PC-9 (cell line): ENCODE measurements at regions not wholly inside any gene's neighbourhood (a gene's known extent, or its start where the extent isn't known, plus 50 kb on each side); places are given as distances from the start of the nearest gene placed in this dataset.

ENCODE experiments used
- BruUV-seq: library from RNA; stranded (reverse); fragments of 400-500 nt; replicated peaks from 2 replicates; lab custom pipeline; 2021; lab: Mats Ljungman, UMichigan
- CTCF ChIA-PET: fragments of 300-600 bp; sonication (Branson Sonifier 250); formaldehyde crosslinking; loops from one replicate; lab custom pipeline; 2022; ENCODE audit warnings: antibody characterized with exemption; lab: Charles Lee
- POLR2A ChIA-PET: fragments of 300-600 bp; sonication (Branson Sonifier 250); formaldehyde crosslinking; loops from one replicate; lab custom pipeline; 2022; ENCODE audit warnings: antibody characterized with exemption; ENCODE audit not compliant: unreplicated experiment; lab: Charles Lee
- DNase-seq, 2 experiments: peaks; one replicate each; pipeline versions ENCODE4 v3.0.0 to v3.0.0-alpha.2; 2015 to 2022; ENCODE audit warnings: mixed read lengths in 1 of 2
- H2AFZ ChIP-seq: fragments of 200-600 bp; sonication (generic); 2 replicates; pipeline ENCODE4 v1.8.1; 2017; ENCODE audit warnings: antibody characterized with exemption
- H3F3A ChIP-seq: fragments of 200-600 bp; sonication (generic); 2 replicates; pipeline ENCODE4 v1.8.1; 2017; ENCODE audit warnings: antibody characterized with exemption, mild to moderate bottlenecking, low read depth; ENCODE audit not compliant: insufficient read depth
- H3K27ac ChIP-seq: fragments of 200-600 bp; sonication (generic); 2 replicates; pipeline ENCODE4 v1.6.1; 2016; ENCODE audit warnings: mixed run types
- H3K27me3 ChIP-seq: fragments of 200-600 bp; sonication (generic); 2 replicates; pipeline ENCODE4 v1.6.1; 2016; ENCODE audit warnings: low read depth, mixed run types; ENCODE audit not compliant: insufficient read depth
- H3K36me3 ChIP-seq: fragments of 200-600 bp; sonication (generic); 2 replicates; pipeline ENCODE4 v1.6.1; 2016; ENCODE audit warnings: low read depth, mixed run types
- H3K4me1 ChIP-seq: fragments of 200-600 bp; sonication (generic); replicated peaks from 2 replicates; pipeline ENCODE4 v1.6.1; 2016; ENCODE audit warnings: mixed run types; ENCODE audit not compliant: insufficient read depth
- H3K4me2 ChIP-seq: fragments of 200-600 bp; sonication (generic); 2 replicates; pipeline ENCODE4 v1.6.1; 2017; ENCODE audit warnings: mixed run types
- H3K4me3 ChIP-seq: fragments of 200-600 bp; sonication (generic); 2 replicates; pipeline ENCODE4 v1.6.1; 2016; ENCODE audit warnings: mixed run types
- H3K79me2 ChIP-seq: fragments of 200-600 bp; sonication (generic); 2 replicates; pipeline ENCODE4 v1.6.1; 2017; ENCODE audit warnings: low read depth, mixed run types
- H3K9me2 ChIP-seq: fragments of 200-600 bp; sonication (generic); 2 replicates; pipeline ENCODE4 v1.8.1; 2017; ENCODE audit warnings: mild to moderate bottlenecking; ENCODE audit not compliant: insufficient read depth
- H3K9me3 ChIP-seq: fragments of 200-600 bp; sonication (generic); 2 replicates; pipeline ENCODE4 v1.8.1; 2016; ENCODE audit warnings: low read depth; ENCODE audit not compliant: insufficient read depth
- H4K20me1 ChIP-seq: fragments of 200-600 bp; sonication (generic); 2 replicates; pipeline ENCODE4 v1.8.1; 2017; ENCODE audit not compliant: insufficient read depth
- CTCF ChIP-seq: fragments of 200-600 bp; sonication (generic); conservative IDR thresholded peaks from 2 replicates; pipeline ENCODE4 v1.6.1; 2017; ENCODE audit warnings: mixed run types, antibody characterized with exemption, mild to moderate bottlenecking, moderate library complexity
- EZH2 ChIP-seq: fragments of 200-600 bp; sonication (generic); IDR thresholded peaks from 2 replicates; pipeline ENCODE4 v1.8.0; 2017; ENCODE audit warnings: antibody characterized with exemption, low read depth
- intact Hi-C: fragments of 100-400 bp; cut with micrococcal nuclease; formaldehyde crosslinking; loops from one replicate; pipeline ENCODE4 v1.10.0; 2022; ENCODE audit not compliant: unreplicated experiment

- no peaks in the 10 kb centered on the region for H3K79me2 ChIP-seq
- H3K4me1 ChIP-seq: no peaks in the 10 kb centered on the region
- TF ChIP-seq CTCF (no peak), EZH2 (no peak)
- POLR2A ChIA-PET: no interaction called here
- H3F3A ChIP-seq: no peaks in the 10 kb centered on the region
- H3K27me3 ChIP-seq: no peaks in the 10 kb centered on the region
- no peaks in the 10 kb centered on the region for H3K9me2 ChIP-seq
- DNase-seq: no peak
- H3K4me3 ChIP-seq: no peak overlapping the region
- H2AFZ ChIP-seq: no peak overlapping the region
- no peaks in the 10 kb centered on the region for H4K20me1 ChIP-seq
- intact Hi-C loops: no loop called here
- H3K27ac ChIP-seq: no peak overlapping the region
- no peak overlapping the region for H3K4me2 ChIP-seq
- BruUV-seq: no TSS peak
- CTCF ChIA-PET: no interaction called here
- H3K36me3 ChIP-seq: no peaks in the 10 kb centered on the region
- H3K9me3 ChIP-seq: no peaks in the 10 kb centered on the region
These were observed 2613.9 kb upstream of the PCDH20 start for GRCh38 chr13:64029343-64030093.

DNA sequence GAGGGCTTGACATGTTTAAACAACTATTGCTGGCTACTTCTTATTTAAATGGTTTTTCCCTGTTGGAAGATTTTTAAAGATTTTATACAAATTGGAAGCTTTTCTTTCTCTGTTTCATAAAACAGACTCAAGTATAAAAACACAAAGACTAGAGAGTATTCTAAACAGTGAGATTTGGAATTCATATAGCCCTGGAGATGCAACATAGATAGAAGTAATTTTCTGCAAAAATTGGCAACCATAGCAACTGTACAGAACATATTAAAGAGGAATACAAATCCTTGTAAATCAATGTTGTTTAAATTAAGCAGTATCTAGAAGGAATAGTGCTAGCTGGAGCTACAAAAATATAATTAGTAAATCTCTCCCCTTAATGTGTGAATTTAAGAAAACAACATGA lies 2612.9 kb upstream of the PCDH20 start:
- H3K4me3 ChIP-seq: no peak overlapping the region
- no peak for TF ChIP-seq CTCF
- TF ChIP-seq EZH2: no peak
- no peaks in the 10 kb centered on the region for H3F3A ChIP-seq
- no peak overlapping the region for H3K4me2 ChIP-seq
- ChIA-PET POLR2A (no interaction called here), CTCF (no interaction called here)
- no peak overlapping the region for H2AFZ ChIP-seq
- no peaks in the 10 kb centered on the region for H4K20me1 ChIP-seq
- no peaks in the 10 kb centered on the region for H3K9me3 ChIP-seq
- H3K27ac ChIP-seq: no peak overlapping the region
- no peak for DNase-seq
- no peaks in the 10 kb centered on the region for H3K27me3 ChIP-seq
- no peaks in the 10 kb centered on the region for H3K9me2 ChIP-seq
- H3K36me3 ChIP-seq: no peaks in the 10 kb centered on the region
- no TSS peak for BruUV-seq
- H3K79me2 ChIP-seq: no peaks in the 10 kb centered on the region
- intact Hi-C loops: no loop called here
- no peaks in the 10 kb centered on the region for H3K4me1 ChIP-seq

GRCh38 chr13:64020126-64020525 lies 2604.5 kb upstream of the PCDH20 start:
- Histone ChIP-seq H3K36me3 (no peaks in the 10 kb centered on the region), H3K4me3 (no peak overlapping the region), H2AFZ (no peak overlapping the region), H3K79me2 (no peaks in the 10 kb centered on the region), H3K4me1 (no peaks in the 10 kb centered on the region), H4K20me1 (no peaks in the 10 kb centered on the region), H3K27ac (no peak overlapping the region), H3K9me3 (no peaks in the 10 kb centered on the region), H3K9me2 (no peaks in the 10 kb centered on the region), H3K27me3 (no peaks in the 10 kb centered on the region), H3F3A (no peaks in the 10 kb centered on the region), H3K4me2 (no peak overlapping the region)
- TF ChIP-seq EZH2 (no peak), CTCF (no peak)
- ChIA-PET CTCF (no interaction called here), POLR2A (no interaction called here)
- BruUV-seq: no TSS peak
- intact Hi-C loops: no loop called here
- no peak for DNase-seq
